Stimulated activated CD8-positive, alpha-beta memory T cell treated with anti-CD3 and anti-CD28 coated beads, Interleukin-7, amount 100 ng/mL, for 48 hours (primary cell): ENCODE measurements at regions not wholly inside any gene's neighbourhood (a gene's known extent, or its start where the extent isn't known, plus 50 kb on each side); places are given as distances from the start of the nearest gene placed in this dataset.

Source experiments
- DNase-seq, 2 donors: peaks; one replicate each; pipeline ENCODE4 v3.0.0-alpha.2; 2020; ENCODE audit warnings: low read depth in 1 of 2; ENCODE audit errors: extremely low read depth in 1 of 2

DNA sequence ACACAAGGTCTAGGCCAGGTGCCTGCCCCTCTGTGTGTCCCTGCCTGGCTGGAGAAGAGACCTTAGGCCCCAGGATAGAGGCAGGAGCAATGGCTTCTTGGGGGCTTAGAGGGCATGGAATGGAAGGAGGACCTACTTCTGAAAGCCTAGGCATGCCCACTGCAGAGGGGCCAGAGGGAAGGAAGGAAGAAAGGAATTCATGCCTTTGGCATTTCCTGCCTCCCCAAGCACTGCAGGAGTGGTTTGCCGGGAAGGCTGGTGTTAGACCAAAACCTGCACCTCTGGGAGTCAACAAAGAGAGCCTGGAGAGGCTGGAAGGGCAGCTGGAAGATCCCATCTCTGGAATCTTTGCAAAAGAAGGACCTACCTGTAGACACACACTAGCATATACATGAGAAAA, 50.7 kb upstream of the KCNE2 start:
- no peak for DNase-seq
